MM.1S (cell line): ENCODE measurements at regions not wholly inside any gene's neighbourhood (a gene's known extent, or its start where the extent isn't known, plus 50 kb on each side); places are given as distances from the start of the nearest gene placed in this dataset.

Experiments used
- DNase-seq: peaks from one replicate; pipeline ENCODE4 v3.0.0-alpha.2; 2015
- H2AFZ ChIP-seq: fragments of 300-600 bp; sonication (generic); 2 replicates; pipeline ENCODE4 v1.6.0; 2016; ENCODE audit warnings: antibody characterized with exemption, low read length
- H3F3A ChIP-seq: fragments of 300-600 bp; sonication (generic); 2 replicates; pipeline ENCODE4 v1.6.1; 2016; ENCODE audit warnings: mild to moderate bottlenecking, antibody characterized with exemption, low read length, moderate library complexity, mixed read lengths; ENCODE audit not compliant: insufficient read depth
- H3K27ac ChIP-seq: fragments of 300-600 bp; sonication (generic); 2 replicates; pipeline ENCODE4 v1.5.1; 2016; ENCODE audit warnings: mild to moderate bottlenecking, low read length
- H3K27me3 ChIP-seq: fragments of 300-600 bp; sonication (generic); replicated peaks from 2 replicates; pipeline ENCODE4 v1.6.0; 2016; ENCODE audit warnings: low read length; ENCODE audit not compliant: insufficient read depth
- H3K36me3 ChIP-seq: fragments of 300-600 bp; sonication (generic); replicated peaks from 2 replicates; pipeline ENCODE4 v1.6.1; 2016; ENCODE audit warnings: mild to moderate bottlenecking, low read length, mixed read lengths; ENCODE audit not compliant: insufficient read depth
- H3K4me1 ChIP-seq: fragments of 300-600 bp; sonication (generic); 2 replicates; pipeline ENCODE4 v1.6.1; 2016; ENCODE audit warnings: low read length, mixed read lengths
- H3K4me2 ChIP-seq: fragments of 300-600 bp; sonication (generic); 2 replicates; pipeline ENCODE4 v1.6.0; 2016; ENCODE audit warnings: low read depth, low read length
- H3K4me3 ChIP-seq: fragments of 300-600 bp; sonication (generic); 2 replicates; pipeline ENCODE4 v1.5.1; 2016; ENCODE audit warnings: low read length, mixed read lengths
- H3K79me2 ChIP-seq: fragments of 300-600 bp; sonication (generic); 2 replicates; pipeline ENCODE4 v1.6.1; 2016; ENCODE audit warnings: mixed run types, low read length, mixed read lengths
- H3K9ac ChIP-seq: fragments of 300-600 bp; sonication (generic); 2 replicates; pipeline ENCODE4 v1.6.1; 2016; ENCODE audit warnings: low read length, mixed read lengths
- H3K9me2 ChIP-seq: fragments of 300-600 bp; sonication (generic); replicated peaks from 2 replicates; pipeline ENCODE4 v1.6.1; 2016; ENCODE audit warnings: mild to moderate bottlenecking, low read length, mixed read lengths; ENCODE audit not compliant: insufficient read depth
- H3K9me3 ChIP-seq: fragments of 300-600 bp; sonication (generic); replicated peaks from 2 replicates; pipeline ENCODE4 v1.6.1; 2016; ENCODE audit warnings: mild to moderate bottlenecking, low read length, mixed read lengths; ENCODE audit not compliant: insufficient read depth
- H4K20me1 ChIP-seq: fragments of 300-600 bp; sonication (generic); 2 replicates; pipeline ENCODE4 v1.6.1; 2016; ENCODE audit warnings: mild to moderate bottlenecking, low read length, moderate library complexity, mixed read lengths; ENCODE audit not compliant: insufficient read depth
- EZH2 ChIP-seq: fragments of 300-600 bp; sonication (generic); optimal IDR thresholded peaks from 2 replicates; pipeline ENCODE3; 2017; ENCODE audit warnings: low read depth, mild to moderate bottlenecking, antibody characterized with exemption, low read length, mixed read lengths
- EZH2phosphoT487 ChIP-seq: fragments of 300-600 bp; sonication (generic); IDR thresholded peaks from 2 replicates; pipeline ENCODE4 v1.6.1; 2018; ENCODE audit warnings: antibody characterized with exemption, low read length
- TF ChIP-seq, protein P1 (sequence below): fragments of 300-600 bp; sonication (generic); IDR thresholded peaks from 2 replicates; pipeline ENCODE4 v1.5.1; 2016; ENCODE audit warnings: antibody characterized with exemption, low read length, mixed read lengths

DNA sequence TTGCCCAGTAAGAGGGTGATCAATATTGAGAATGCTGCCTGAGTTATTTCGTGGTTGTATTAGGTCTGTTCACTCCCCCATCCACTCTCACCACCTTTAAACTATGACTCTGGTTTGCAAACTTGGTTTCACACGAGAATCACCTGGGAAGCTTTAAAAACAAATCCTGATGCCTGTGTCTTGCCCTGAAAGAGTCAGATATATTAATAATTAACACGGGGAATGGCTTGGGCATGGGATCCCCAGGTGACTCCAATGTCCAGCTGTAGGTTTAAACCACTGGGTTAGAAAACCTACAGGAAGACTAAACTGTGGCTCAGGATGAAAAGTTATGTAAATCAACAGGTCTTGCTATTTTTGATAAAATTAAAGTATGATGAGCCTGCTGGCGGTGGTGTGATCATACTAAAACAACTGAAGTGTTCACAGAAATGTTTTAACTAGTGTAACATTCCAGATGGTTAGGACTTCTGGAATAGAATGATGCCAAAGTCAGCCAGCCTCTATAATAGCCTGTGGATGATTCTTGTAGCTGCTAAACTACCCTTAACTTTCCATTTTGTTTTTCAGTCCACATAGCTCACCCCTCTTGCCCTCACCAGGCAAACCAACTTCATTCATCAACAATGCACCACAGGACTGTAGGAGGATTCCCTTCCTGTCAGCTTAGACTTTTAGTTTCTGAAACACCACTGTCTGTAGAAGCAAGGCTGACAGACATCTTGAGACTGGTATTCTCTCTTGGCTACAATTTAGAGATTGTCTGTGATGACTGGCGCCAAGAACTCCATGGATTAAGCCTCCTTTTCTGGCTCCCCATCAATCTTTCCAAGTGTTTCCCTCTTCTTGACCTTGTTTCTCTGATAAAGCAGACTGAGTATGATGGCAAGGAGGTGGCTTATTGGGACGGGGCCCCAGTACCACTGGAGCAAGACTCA is 119.1 kb upstream of the ADAMTS9 start:
- H4K20me1 ChIP-seq = no peaks in the 10 kb centered on the region
- H3K27me3 ChIP-seq = no peaks in the 10 kb centered on the region
- H3F3A ChIP-seq = no peaks in the 10 kb centered on the region
- H3K79me2 ChIP-seq = no peaks in the 10 kb centered on the region
- no peaks in the 10 kb centered on the region for H3K9me3 ChIP-seq
- H3K4me1 ChIP-seq = no peaks in the 10 kb centered on the region
- H3K4me3 ChIP-seq = no peak overlapping the region
- TF ChIP-seq, protein P1, sequence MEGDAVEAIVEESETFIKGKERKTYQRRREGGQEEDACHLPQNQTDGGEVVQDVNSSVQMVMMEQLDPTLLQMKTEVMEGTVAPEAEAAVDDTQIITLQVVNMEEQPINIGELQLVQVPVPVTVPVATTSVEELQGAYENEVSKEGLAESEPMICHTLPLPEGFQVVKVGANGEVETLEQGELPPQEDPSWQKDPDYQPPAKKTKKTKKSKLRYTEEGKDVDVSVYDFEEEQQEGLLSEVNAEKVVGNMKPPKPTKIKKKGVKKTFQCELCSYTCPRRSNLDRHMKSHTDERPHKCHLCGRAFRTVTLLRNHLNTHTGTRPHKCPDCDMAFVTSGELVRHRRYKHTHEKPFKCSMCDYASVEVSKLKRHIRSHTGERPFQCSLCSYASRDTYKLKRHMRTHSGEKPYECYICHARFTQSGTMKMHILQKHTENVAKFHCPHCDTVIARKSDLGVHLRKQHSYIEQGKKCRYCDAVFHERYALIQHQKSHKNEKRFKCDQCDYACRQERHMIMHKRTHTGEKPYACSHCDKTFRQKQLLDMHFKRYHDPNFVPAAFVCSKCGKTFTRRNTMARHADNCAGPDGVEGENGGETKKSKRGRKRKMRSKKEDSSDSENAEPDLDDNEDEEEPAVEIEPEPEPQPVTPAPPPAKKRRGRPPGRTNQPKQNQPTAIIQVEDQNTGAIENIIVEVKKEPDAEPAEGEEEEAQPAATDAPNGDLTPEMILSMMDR = no peak
- TF ChIP-seq EZH2phosphoT487 (no peak), EZH2 (no peak)
- H2AFZ ChIP-seq = no peak overlapping the region
- peak; percentile 2 for DNase-seq
- H3K4me2 ChIP-seq = no peak overlapping the region
- H3K36me3 ChIP-seq = no peaks in the 10 kb centered on the region
- no peak overlapping the region for H3K9ac ChIP-seq
- no peak overlapping the region for H3K27ac ChIP-seq
- H3K9me2 ChIP-seq = no peaks in the 10 kb centered on the region

GRCh38 chr3:64805978-64806377 is 118.2 kb upstream of the ADAMTS9 start:
- Histone ChIP-seq H3K36me3 (no peaks in the 10 kb centered on the region), H4K20me1 (no peaks in the 10 kb centered on the region), H3K27me3 (no peaks in the 10 kb centered on the region), H3K4me3 (no peak overlapping the region), H3F3A (no peaks in the 10 kb centered on the region), H3K9me3 (no peaks in the 10 kb centered on the region), H3K4me2 (no peak overlapping the region), H3K9me2 (no peaks in the 10 kb centered on the region), H3K4me1 (no peaks in the 10 kb centered on the region), H2AFZ (no peak overlapping the region), H3K9ac (no peak overlapping the region), H3K79me2 (no peaks in the 10 kb centered on the region), H3K27ac (no peak overlapping the region)
- DNase-seq = no peak
- TF ChIP-seq, protein P1 = no peak
- no peak for TF ChIP-seq EZH2phosphoT487
- TF ChIP-seq EZH2 = no peak

DNA sequence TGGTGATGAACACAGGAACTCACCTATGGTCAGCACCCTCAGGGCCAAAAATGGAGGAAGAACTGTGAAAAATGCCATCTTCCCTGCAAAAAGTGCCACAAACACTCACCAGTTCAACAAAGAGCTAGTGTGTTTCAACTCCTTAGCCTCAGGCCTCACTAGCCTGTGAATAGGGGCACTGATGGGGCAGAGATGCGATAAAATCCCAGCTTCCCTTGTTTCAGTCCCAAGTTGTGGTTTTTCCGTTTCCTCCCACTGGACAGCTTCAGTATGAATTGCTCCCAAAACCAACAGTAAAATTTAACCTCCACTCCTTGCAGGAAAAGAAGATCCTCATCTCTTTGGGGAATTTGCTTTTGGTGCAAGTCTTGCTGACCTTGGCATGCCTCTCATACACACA is 117.4 kb upstream of the ADAMTS9 start:
- no peaks in the 10 kb centered on the region for H3K36me3 ChIP-seq
- H3K9me3 ChIP-seq = no peaks in the 10 kb centered on the region
- DNase-seq = no peak
- H2AFZ ChIP-seq = no peak overlapping the region
- H3K79me2 ChIP-seq = no peaks in the 10 kb centered on the region
- H4K20me1 ChIP-seq = no peaks in the 10 kb centered on the region
- no peak overlapping the region for H3K27ac ChIP-seq
- H3K4me2 ChIP-seq = no peak overlapping the region
- H3K4me1 ChIP-seq = no peaks in the 10 kb centered on the region
- no peaks in the 10 kb centered on the region for H3K9me2 ChIP-seq
- no peak overlapping the region for H3K4me3 ChIP-seq
- TF ChIP-seq EZH2 = no peak
- TF ChIP-seq, protein P1 = no peak
- TF ChIP-seq EZH2phosphoT487 = no peak
- no peaks in the 10 kb centered on the region for H3F3A ChIP-seq
- H3K9ac ChIP-seq = no peak overlapping the region
- H3K27me3 ChIP-seq = no peaks in the 10 kb centered on the region
